ENCODE measurements at regions not wholly inside any gene's neighbourhood (a gene's known extent, or its start where the extent isn't known, plus 50 kb on each side); places are given as distances from the start of the nearest gene placed in this dataset.

GRCh38 chr4:32499171-32499570 is 1779.0 kb downstream of the PCDH7 start:
- TF ChIP-seq ARNTL (CRISPR knock-in tag; IDR thresholded peaks at IDR 0.05; ENCODE audit: borderline replicate concordance, low read depth) (no peak), RARB (CRISPR knock-in tag; IDR thresholded peaks at IDR 0.05) (no peak), ZNF70 (CRISPR knock-in tag; IDR thresholded peaks at IDR 0.05) (no peak), ZFP3 (CRISPR knock-in tag; IDR thresholded peaks at IDR 0.05) (no peak), TCF4 (CRISPR knock-in tag; IDR thresholded peaks at IDR 0.05; ENCODE audit: borderline replicate concordance) (no peak)

All from SK-N-SH treated with all-trans-retinoic acid at 6 μM for 48 hours (cell line).